Fibroblast of lung (primary cell): ENCODE measurements at regions not wholly inside any gene's neighbourhood (a gene's known extent, or its start where the extent isn't known, plus 50 kb on each side); places are given as distances from the start of the nearest gene placed in this dataset.
A peak's percentile ranks its signal among the peaks of the same experiment; 100 is the strongest.
"Not testable (repeated sequence)": the region's sequence is repeated elsewhere in the genome, so short reads cannot be mapped to it uniquely, and the experiment has no call there.

Source experiments
- DNase-seq, 2 donors: peaks; one replicate each; pipeline versions ENCODE4 v3.0.0 to v3.0.0-alpha.2; 2010; ENCODE audit warnings: low read depth in 2 of 2
- H2AFZ ChIP-seq: 2 replicates; pipeline ENCODE4 v1.5.1; 2012; ENCODE audit warnings: low read length, control low read depth, inconsistent platforms
- H3K27ac ChIP-seq: 2 replicates; pipeline ENCODE4 v1.5.1; 2011; ENCODE audit warnings: low read length, control low read depth; ENCODE audit not compliant: insufficient read depth
- H3K27me3 ChIP-seq: 2 replicates; pipeline ENCODE4 v1.5.1; 2011; ENCODE audit warnings: mild to moderate bottlenecking, low read length; ENCODE audit not compliant: control insufficient read depth, insufficient read depth
- H3K36me3 ChIP-seq: 2 replicates; pipeline ENCODE4 v1.5.1; 2011; ENCODE audit warnings: low read length; ENCODE audit not compliant: control insufficient read depth, insufficient read depth
- H3K4me1 ChIP-seq: 2 replicates; pipeline ENCODE4 v1.5.1; 2011; ENCODE audit warnings: low read length; ENCODE audit not compliant: control insufficient read depth, insufficient read depth; ENCODE audit errors: extremely low read depth
- H3K4me2 ChIP-seq: 2 replicates; pipeline ENCODE4 v1.5.1; 2011; ENCODE audit warnings: low read length, control low read depth; ENCODE audit not compliant: insufficient read depth; ENCODE audit errors: extremely low read depth
- H3K4me3 ChIP-seq, 4 experiments: fragments of 200-600 bp in 1 of 4; sonication (generic) in 1 of 4; replicated peaks in 1 of 4; 2 replicates each; pipeline ENCODE4 v1.5.1; 2011 to 2016; ENCODE audit warnings: low read length in 4 of 4, low read depth in 3 of 4, mild to moderate bottlenecking in 3 of 4, control low read depth in 2 of 4, inconsistent platforms in 1 of 4, mixed read lengths in 1 of 4; ENCODE audit not compliant: insufficient read depth in 1 of 4; ENCODE audit errors: control extremely low read depth in 1 of 4
- H3K79me2 ChIP-seq: 2 replicates; pipeline ENCODE4 v1.5.1; 2012; ENCODE audit warnings: mild to moderate bottlenecking, low read length, inconsistent platforms; ENCODE audit not compliant: control insufficient read depth, insufficient read depth
- H3K9ac ChIP-seq: 2 replicates; pipeline ENCODE4 v1.5.1; 2011; ENCODE audit warnings: mild to moderate bottlenecking, low read length, control low read depth; ENCODE audit not compliant: insufficient read depth
- H3K9me3 ChIP-seq: 2 replicates; pipeline ENCODE4 v1.5.1; 2012; ENCODE audit warnings: low read depth, low read length; ENCODE audit not compliant: control insufficient read depth, insufficient read depth
- H4K20me1 ChIP-seq: 2 replicates; pipeline ENCODE4 v1.5.1; 2011; ENCODE audit warnings: low read length; ENCODE audit not compliant: control insufficient read depth, insufficient read depth; ENCODE audit errors: extremely low read depth
- EZH2 ChIP-seq: IDR thresholded peaks from 2 replicates; pipeline ENCODE4 v1.5.1; 2012; ENCODE audit warnings: low read length, control low read depth, mild to moderate bottlenecking; ENCODE audit errors: missing control alignments
- TF ChIP-seq, protein P1 (sequence below), 2 donors: IDR thresholded peaks in 1 of 2; conservative IDR thresholded peaks in 1 of 2; 1 replicate in 1 of 2; 2 replicates in 1 of 2; pipeline ENCODE4 v1.5.1; 2011 to 2012; ENCODE audit warnings: low read length in 2 of 2, control low read depth in 1 of 2, inconsistent platforms in 1 of 2, low read depth in 1 of 2, mild to moderate bottlenecking in 1 of 2

GRCh38 chr18:61635901-61636528, 256.8 kb downstream of the RNF152 start:
- Histone ChIP-seq H3K79me2 (no peaks in the 10 kb centered on the region), H3K9me3 (no peaks in the 10 kb centered on the region), H3K27me3 (no peaks in the 10 kb centered on the region), H3K4me2 (peak overlapping the region; percentile 35), H3K4me3 (no peak overlapping the region), H4K20me1 (no peaks in the 10 kb centered on the region), H3K4me1 (peaks cover 7% of the 10 kb centered on the region), H3K27ac (no peak overlapping the region), H3K9ac (no peak overlapping the region), H2AFZ (peak overlapping the region; percentile 85), H3K36me3 (no peaks in the 10 kb centered on the region)
- TF ChIP-seq, protein P1, sequence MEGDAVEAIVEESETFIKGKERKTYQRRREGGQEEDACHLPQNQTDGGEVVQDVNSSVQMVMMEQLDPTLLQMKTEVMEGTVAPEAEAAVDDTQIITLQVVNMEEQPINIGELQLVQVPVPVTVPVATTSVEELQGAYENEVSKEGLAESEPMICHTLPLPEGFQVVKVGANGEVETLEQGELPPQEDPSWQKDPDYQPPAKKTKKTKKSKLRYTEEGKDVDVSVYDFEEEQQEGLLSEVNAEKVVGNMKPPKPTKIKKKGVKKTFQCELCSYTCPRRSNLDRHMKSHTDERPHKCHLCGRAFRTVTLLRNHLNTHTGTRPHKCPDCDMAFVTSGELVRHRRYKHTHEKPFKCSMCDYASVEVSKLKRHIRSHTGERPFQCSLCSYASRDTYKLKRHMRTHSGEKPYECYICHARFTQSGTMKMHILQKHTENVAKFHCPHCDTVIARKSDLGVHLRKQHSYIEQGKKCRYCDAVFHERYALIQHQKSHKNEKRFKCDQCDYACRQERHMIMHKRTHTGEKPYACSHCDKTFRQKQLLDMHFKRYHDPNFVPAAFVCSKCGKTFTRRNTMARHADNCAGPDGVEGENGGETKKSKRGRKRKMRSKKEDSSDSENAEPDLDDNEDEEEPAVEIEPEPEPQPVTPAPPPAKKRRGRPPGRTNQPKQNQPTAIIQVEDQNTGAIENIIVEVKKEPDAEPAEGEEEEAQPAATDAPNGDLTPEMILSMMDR (conservative IDR thresholded peaks at IDR 0.05 in 1 of 2, IDR thresholded peaks at IDR 0.05 in 1 of 2; ENCODE audit: low read depth in 1 of 2, low read length in 2 of 2) = peak; percentile 84 to 92
- TF ChIP-seq EZH2 = no peak
- peak; percentile 27 to 72 for DNase-seq

- Histone ChIP-seq H3K27me3 (no peaks in the 10 kb centered on the region), H3K36me3 (no peaks in the 10 kb centered on the region), H3K79me2 (no peaks in the 10 kb centered on the region), H2AFZ (no peak overlapping the region), H3K4me3 (no peak overlapping the region), H3K27ac (no peak overlapping the region), H3K4me1 (no peaks in the 10 kb centered on the region), H3K9me3 (no peaks in the 10 kb centered on the region), H4K20me1 (no peaks in the 10 kb centered on the region), H3K9ac (no peak overlapping the region), H3K4me2 (no peak overlapping the region)
- peak in 1 of 2 donors; percentile 36 for DNase-seq
- TF ChIP-seq, protein P1 (conservative IDR thresholded peaks at IDR 0.05 in 1 of 2, IDR thresholded peaks at IDR 0.05 in 1 of 2; ENCODE audit: low read depth in 1 of 2, low read length in 2 of 2) = no peak
- TF ChIP-seq EZH2 = no peak
Observed at GRCh38 chr18:61628085-61628484, 264.7 kb downstream of the RNF152 start.

- H3K27ac ChIP-seq, H4K20me1 ChIP-seq, H3K36me3 ChIP-seq, H3K4me3 ChIP-seq, H3K4me1 ChIP-seq, H3K9me3 ChIP-seq, H2AFZ ChIP-seq, DNase-seq, H3K9ac ChIP-seq, H3K27me3 ChIP-seq, H3K79me2 ChIP-seq, H3K4me2 ChIP-seq: not testable (repeated sequence)
Observed at GRCh38 chr18:61624631-61625030, 268.2 kb downstream of the RNF152 start.
